Amygdala (tissue), 56 donors: ENCODE measurements at regions not wholly inside any gene's neighbourhood (a gene's known extent, or its start where the extent isn't known, plus 50 kb on each side); places are given as distances from the start of the nearest gene placed in this dataset.
"Not testable (repeated sequence)": the region's sequence is repeated elsewhere in the genome, so short reads cannot be mapped to it uniquely, and the experiment has no call there.

Source experiments
- DNase-seq, 56 donors: peaks; one replicate each; lab custom pipeline; 2025; lab: John Stamatoyannopoulos, UW

- no peak for DNase-seq
These were observed 162.6 kb downstream of the PRKX start for GRCh38 chrX:3550871-3551270.

DNA sequence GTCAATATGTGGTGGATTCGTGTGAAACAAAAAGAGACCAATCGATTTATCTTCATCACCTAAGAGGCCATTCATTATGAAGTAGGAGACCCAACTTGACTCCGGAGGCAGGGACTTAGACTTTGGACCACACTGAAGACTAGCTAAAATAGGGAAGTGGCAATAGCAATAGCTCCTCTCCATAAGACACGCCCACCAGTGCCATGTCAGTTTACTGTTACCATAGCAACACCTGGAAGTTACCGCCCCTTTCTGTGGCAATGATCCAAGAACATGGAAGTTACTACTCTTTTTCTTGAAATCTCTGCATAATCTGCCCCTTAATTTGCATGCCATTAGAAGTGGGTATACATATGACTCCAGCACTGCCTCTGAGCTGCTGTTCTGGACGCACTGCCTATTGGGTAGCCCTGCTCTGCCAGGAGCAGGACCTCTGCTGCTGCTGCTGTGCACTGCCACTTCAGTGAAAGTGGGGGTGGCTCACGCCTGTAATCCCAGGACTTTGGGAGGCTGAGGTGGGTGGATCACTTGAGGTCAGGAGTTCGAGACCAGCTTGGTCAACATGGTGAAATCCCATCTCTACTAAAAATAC, 163.2 kb downstream of the PRKX start:
- peak in 3 of 56 donors; percentile 0 to 16 (median 1) for DNase-seq

- DNase-seq, result peak in 13 of 56 donors; percentile 0 to 20 (median 4)
These were observed 164.0 kb downstream of the PRKX start for GRCh38 chrX:3549411-3549911.

GRCh38 chrX:3548765-3549391, 164.6 kb downstream of the PRKX start:
- DNase-seq, result peak in 3 of 56 donors; percentile 1 to 5 (median 1)

GRCh38 chrX:3545901-3546300, 167.5 kb downstream of the PRKX start:
- DNase-seq, result no peak

GRCh38 chrX:3541336-3541735, 172.1 kb downstream of the PRKX start:
- DNase-seq, result no peak

DNA sequence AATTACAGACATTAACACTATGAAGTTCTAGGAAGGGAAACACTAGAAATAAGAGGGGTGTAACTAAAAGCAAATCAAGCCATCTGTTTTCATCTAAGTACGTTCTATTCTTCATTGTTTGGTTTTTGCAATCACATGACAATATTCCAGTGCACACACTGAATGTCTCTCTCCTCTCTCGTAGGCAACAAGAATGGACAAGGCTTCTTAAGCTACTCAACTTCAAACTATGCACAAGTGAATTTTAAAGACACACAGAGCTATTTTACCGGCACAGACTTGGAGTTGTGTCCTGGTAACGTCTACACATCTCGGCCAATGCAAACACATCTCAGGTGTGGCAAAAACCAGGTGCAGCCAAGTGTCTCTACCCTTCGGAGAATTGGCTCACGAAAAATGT, 173.3 kb downstream of the PRKX start:
- no peak for DNase-seq

- no peak for DNase-seq
These were observed 180.8 kb downstream of the PRKX start for GRCh38 chrX:3532581-3533085.

- not testable (repeated sequence) for DNase-seq
These were observed 182.0 kb downstream of the PRKX start for GRCh38 chrX:3531435-3531834.

- DNase-seq, result no peak
These were observed 183.1 kb upstream of the MXRA5 start for GRCh38 chrX:3529466-3530010.

- no peak for DNase-seq
These were observed 181.4 kb upstream of the MXRA5 start for GRCh38 chrX:3527811-3528210.

- no peak for DNase-seq
These were observed 180.7 kb upstream of the MXRA5 start for GRCh38 chrX:3527166-3527565.

DNA sequence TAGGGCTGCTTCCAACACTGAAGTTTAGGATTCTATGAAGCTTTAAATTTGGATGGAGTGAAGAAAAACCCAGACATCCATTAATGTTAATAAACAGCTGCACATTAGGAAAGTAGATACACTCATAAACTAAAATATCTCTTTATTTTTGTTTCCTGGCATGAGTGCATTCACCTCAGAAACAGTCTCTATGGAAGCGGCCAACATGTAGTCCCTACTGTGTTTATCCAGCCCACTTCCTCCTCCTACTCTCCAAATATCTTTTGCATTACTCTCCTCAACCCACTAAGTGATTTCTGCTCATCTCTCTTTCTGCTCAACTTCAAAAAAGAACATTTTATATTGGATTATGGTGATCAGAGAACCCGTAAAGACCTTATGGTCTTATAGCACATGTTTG, 180.3 kb upstream of the MXRA5 start:
- DNase-seq, result no peak

- DNase-seq, result no peak
These were observed 179.6 kb upstream of the MXRA5 start for GRCh38 chrX:3526071-3526470.

DNA sequence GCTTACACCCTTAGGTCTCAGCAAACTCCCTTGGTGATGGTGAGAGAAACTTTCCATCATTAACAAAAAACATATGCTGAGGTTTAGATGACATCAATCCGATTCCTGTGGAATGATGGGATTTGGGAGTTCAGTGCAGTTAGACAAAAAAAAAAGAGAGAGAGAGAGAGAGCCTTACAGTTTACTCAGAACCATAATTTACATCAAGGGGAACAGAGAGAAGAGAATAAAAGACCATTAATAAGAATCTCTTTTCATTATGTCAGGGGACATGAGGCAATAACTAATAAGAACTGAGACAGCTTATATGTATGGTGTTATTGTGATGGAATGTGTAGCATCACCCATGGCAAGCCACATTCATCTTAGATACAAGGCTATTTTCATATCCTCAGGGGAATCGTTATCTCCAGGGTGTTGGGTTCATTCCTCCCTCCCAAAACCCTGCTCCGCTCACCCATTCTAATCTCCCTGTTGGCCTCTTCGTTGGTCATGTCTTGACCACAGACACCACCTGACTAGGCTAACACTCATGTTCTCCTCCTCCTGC, 175.7 kb upstream of the MXRA5 start:
- no peak for DNase-seq

DNA sequence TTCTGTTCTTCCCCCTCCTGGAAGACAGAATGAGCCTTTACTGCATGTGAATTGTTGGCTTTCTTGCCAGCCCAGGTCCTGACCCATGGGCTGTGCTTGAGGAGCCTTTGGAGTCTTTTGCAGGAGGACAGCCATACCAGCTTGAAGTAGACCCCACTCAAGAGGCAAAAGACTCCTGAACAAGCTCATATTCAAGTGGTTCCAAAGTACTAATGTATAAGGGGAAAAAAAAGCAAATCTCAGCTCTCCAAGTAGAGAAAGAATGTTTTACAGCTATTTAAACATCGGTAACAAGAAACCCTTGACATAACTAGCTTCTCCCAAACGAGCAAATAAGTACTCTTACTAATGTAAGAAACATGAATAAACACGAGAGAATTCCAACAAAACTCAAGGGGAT, 174.9 kb upstream of the MXRA5 start:
- DNase-seq, result no peak

- no peak for DNase-seq
These were observed 174.5 kb upstream of the MXRA5 start for GRCh38 chrX:3520982-3521381.

GRCh38 chrX:3520458-3520857, 174.0 kb upstream of the MXRA5 start:
- no peak for DNase-seq

- DNase-seq, result not testable (repeated sequence)
These were observed 172.9 kb upstream of the MXRA5 start for GRCh38 chrX:3519384-3519783.

DNA sequence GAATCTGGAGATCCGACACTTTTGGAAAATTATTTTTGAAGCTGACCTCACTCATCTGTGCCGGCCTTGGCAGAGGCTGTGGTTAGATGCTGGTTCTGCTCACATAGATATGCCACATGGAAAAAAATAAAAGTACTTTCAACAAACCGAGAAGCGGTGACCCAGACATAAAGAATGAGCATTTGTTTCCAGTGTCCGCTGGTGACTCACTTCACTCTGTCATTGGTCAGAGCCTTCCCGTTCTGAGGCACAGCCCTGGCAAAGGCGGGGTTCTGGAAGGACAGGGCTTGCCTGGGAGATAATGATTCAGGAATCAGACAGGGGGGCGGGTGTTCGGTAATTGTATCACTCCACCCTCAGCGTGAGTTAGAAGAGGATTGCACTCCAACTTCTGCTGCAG, 172.4 kb upstream of the MXRA5 start:
- peak in 1 of 56 donors; percentile 0 for DNase-seq

DNA sequence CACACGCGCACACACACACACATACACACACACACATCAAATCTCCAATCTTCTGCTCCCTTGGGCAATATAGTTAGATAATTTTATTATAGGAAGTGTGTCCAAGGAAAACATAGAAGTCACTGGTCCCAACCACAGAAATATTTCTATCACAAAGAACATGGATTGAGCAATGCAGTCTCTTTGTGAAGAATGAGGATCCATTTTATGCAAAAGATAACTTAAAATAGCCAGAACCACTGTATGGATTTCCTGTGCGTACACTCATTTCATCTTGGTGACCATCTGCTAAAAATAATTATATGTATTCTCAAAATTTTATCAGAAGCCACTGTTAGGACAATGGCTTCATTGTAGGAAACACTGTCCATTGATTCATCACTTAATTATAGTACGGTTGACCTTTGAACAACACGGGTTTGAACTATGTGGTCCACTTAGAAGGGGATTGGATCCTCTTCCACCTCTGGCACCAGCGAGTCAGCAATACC, 169.6 kb upstream of the MXRA5 start:
- DNase-seq, result no peak
